ENCODE measurements at regions not wholly inside any gene's neighbourhood (a gene's known extent, or its start where the extent isn't known, plus 50 kb on each side); places are given as distances from the start of the nearest gene placed in this dataset.

- Histone ChIP-seq H3K4me3 (no peak overlapping the region), H3K36me3 (no peaks in the 10 kb centered on the region), H3K27me3 (no peaks in the 10 kb centered on the region), H3K27ac (no peak overlapping the region), H3K9me3 (no peaks in the 10 kb centered on the region), H3K4me1 (peaks cover 11% of the 10 kb centered on the region)
- TF ChIP-seq EP300 (IDR thresholded peaks at IDR 0.05) (no peak), POLR2AphosphoS5 (IDR thresholded peaks at IDR 0.05) (no peak), POLR2A (IDR thresholded peaks at IDR 0.05) (no peak), CTCF (IDR thresholded peaks at IDR 0.05) (no peak)
- WGBS, result 80% methylated on average over 6 of the region's 6 CpGs
- DNase-seq (ENCODE audit: low spot score in 2 of 2), result no peak
Observed at GRCh38 chr2:9113262-9113661, 93.3 kb upstream of the ASAP2 start.

GRCh38 chr2:9112079-9112721, 94.4 kb upstream of the ASAP2 start:
- Histone ChIP-seq H3K27ac (no peak overlapping the region), H3K4me1 (peaks cover 11% of the 10 kb centered on the region)
- no peak for DNase-seq (ENCODE audit: low spot score in 2 of 2)

GRCh38 chr2:9110893-9111569, 95.6 kb upstream of the ASAP2 start:
- 92% methylated on average over 15 of the region's 15 CpGs for WGBS
- Histone ChIP-seq H3K4me1 (peaks cover 11% of the 10 kb centered on the region), H3K36me3 (no peaks in the 10 kb centered on the region), H3K27ac (no peak overlapping the region), H3K4me3 (no peak overlapping the region), H3K9me3 (no peaks in the 10 kb centered on the region), H3K27me3 (no peaks in the 10 kb centered on the region)
- TF ChIP-seq POLR2AphosphoS5 (IDR thresholded peaks at IDR 0.05) (no peak), POLR2A (IDR thresholded peaks at IDR 0.05) (no peak)
- no peak for DNase-seq (ENCODE audit: low spot score in 2 of 2)

More at GRCh38 chr2:9112079-9112721, 94.4 kb upstream of the ASAP2 start:
- TF ChIP-seq POLR2A (IDR thresholded peaks at IDR 0.05) (no peak), CTCF (IDR thresholded peaks at IDR 0.05) (no peak), POLR2AphosphoS5 (IDR thresholded peaks at IDR 0.05) (no peak), EP300 (IDR thresholded peaks at IDR 0.05) (no peak)
- H3K27me3 ChIP-seq, result no peaks in the 10 kb centered on the region
- H3K9me3 ChIP-seq, result no peaks in the 10 kb centered on the region
- no peaks in the 10 kb centered on the region for H3K36me3 ChIP-seq
- no peak overlapping the region for H3K4me3 ChIP-seq
- WGBS, result 43% methylated on average over 23 of the region's 23 CpGs

- no peaks in the 10 kb centered on the region for H3K9me3 ChIP-seq
- no peak for DNase-seq (ENCODE audit: low spot score in 2 of 2)
- no peaks in the 10 kb centered on the region for H3K36me3 ChIP-seq
- no peaks in the 10 kb centered on the region for H3K27me3 ChIP-seq
- no peak for TF ChIP-seq CTCF (IDR thresholded peaks at IDR 0.05)
- no peak for TF ChIP-seq EP300 (IDR thresholded peaks at IDR 0.05)
- TF ChIP-seq POLR2AphosphoS5 (IDR thresholded peaks at IDR 0.05), result no peak
- H3K4me1 ChIP-seq, result peaks cover 11% of the 10 kb centered on the region
- 100% methylated on average over 1 of the region's 6 CpGs for WGBS
- H3K4me3 ChIP-seq, result no peak overlapping the region
- H3K27ac ChIP-seq, result no peak overlapping the region
Observed at GRCh38 chr2:9110346-9110884, 96.2 kb upstream of the ASAP2 start.

DNA sequence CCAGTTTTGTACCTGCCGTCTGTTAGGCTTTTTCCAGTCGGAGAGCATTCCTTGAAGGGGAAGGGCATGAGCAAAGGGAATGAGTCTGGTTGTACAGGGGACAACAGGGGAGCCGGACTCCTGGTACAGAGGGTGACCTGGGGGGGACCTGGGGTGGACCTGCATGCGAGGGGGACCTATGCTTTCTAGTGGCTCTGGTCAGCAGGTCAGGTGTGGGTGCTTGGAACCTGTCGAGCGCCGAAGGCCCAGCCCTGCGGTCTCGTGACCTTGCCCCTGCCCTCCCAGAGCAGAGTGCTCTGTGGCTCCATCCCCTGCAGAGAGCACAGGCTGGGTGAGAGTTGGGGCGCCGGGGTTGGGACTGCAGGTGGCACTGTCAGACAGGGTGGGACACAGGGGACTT, 96.7 kb upstream of the ASAP2 start:
- whole genome bisulfite sequencing, result 98% methylated on average over 4 of the region's 11 CpGs
- H3K4me3 ChIP-seq, result no peak overlapping the region
- DNase-seq (ENCODE audit: low spot score in 2 of 2), result no peak
- TF ChIP-seq POLR2A (IDR thresholded peaks at IDR 0.05), result no peak
- TF ChIP-seq EP300 (IDR thresholded peaks at IDR 0.05), result no peak
- TF ChIP-seq POLR2AphosphoS5 (IDR thresholded peaks at IDR 0.05), result no peak
- TF ChIP-seq CTCF (IDR thresholded peaks at IDR 0.05), result no peak
- no peak overlapping the region for H3K27ac ChIP-seq
- no peaks in the 10 kb centered on the region for H3K36me3 ChIP-seq
- H3K4me1 ChIP-seq, result peaks cover 11% of the 10 kb centered on the region
- H3K9me3 ChIP-seq, result no peaks in the 10 kb centered on the region
- no peaks in the 10 kb centered on the region for H3K27me3 ChIP-seq

All from suprapubic skin (tissue), 4 donors.